OCI-LY3 (cell line): ENCODE measurements at regions not wholly inside any gene's neighbourhood (a gene's known extent, or its start where the extent isn't known, plus 50 kb on each side); places are given as distances from the start of the nearest gene placed in this dataset.

Experiments
- EZH2phosphoT487 ChIP-seq: fragments of 200-600 bp; shearing (Covaris generic); IDR thresholded peaks from 2 replicates; pipeline ENCODE4 v1.6.1; 2018; ENCODE audit warnings: antibody characterized with exemption, mixed run types, low read depth
- TF ChIP-seq, protein P1 (sequence below): fragments of 200-600, 300-600 bp; sonication (generic); IDR thresholded peaks from 2 replicates; pipeline ENCODE4 v1.5.1; 2014; ENCODE audit warnings: antibody characterized with exemption, low read length, low read depth

DNA sequence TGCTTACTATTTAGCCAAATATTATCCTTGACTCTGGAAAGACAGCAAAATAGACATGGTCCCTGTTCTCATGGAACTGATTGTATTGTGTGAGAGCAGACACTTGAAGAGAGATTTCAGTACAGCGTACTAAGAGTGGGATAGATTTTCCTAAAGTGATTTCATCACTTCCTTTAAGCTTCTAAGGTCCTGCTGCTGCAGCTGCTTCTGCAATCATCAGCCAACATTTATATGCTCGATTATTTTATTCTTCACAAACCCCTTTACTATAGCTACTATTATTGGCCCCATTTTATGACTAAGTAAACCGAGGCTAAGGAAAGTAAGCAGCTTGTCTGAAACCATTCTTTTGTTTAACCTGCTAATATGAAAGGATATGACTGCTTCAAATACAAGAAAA, 137.7 kb downstream of the SPATA31D1 start:
- TF ChIP-seq, protein P1, sequence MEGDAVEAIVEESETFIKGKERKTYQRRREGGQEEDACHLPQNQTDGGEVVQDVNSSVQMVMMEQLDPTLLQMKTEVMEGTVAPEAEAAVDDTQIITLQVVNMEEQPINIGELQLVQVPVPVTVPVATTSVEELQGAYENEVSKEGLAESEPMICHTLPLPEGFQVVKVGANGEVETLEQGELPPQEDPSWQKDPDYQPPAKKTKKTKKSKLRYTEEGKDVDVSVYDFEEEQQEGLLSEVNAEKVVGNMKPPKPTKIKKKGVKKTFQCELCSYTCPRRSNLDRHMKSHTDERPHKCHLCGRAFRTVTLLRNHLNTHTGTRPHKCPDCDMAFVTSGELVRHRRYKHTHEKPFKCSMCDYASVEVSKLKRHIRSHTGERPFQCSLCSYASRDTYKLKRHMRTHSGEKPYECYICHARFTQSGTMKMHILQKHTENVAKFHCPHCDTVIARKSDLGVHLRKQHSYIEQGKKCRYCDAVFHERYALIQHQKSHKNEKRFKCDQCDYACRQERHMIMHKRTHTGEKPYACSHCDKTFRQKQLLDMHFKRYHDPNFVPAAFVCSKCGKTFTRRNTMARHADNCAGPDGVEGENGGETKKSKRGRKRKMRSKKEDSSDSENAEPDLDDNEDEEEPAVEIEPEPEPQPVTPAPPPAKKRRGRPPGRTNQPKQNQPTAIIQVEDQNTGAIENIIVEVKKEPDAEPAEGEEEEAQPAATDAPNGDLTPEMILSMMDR, result no peak
- no peak for TF ChIP-seq EZH2phosphoT487
